ENCODE measurements at regions not wholly inside any gene's neighbourhood (a gene's known extent, or its start where the extent isn't known, plus 50 kb on each side); places are given as distances from the start of the nearest gene placed in this dataset.

DNA sequence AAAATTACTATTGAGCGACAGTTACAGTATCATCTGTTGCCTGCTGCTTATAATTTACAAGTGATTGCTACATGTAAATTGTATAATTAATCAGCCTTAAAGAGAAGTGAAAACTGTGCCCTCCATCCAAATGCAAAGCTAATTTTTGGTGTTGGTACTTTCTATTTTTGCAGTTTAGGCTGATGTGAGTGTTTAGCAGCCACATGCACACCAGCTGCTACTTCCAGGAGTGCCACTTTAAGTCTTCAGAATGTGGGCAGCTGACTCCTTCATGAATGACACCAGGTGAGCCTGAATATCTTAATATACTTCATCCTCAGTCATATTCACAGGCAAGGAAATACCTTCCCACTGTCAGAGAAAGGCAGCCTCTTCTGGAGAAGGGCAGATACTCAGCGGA lies 149.8 kb upstream of the RASGEF1B start:
- in situ Hi-C loops (cut with MboI; ENCODE audit: low sequenced_read_pairs), result no loop called here

DNA sequence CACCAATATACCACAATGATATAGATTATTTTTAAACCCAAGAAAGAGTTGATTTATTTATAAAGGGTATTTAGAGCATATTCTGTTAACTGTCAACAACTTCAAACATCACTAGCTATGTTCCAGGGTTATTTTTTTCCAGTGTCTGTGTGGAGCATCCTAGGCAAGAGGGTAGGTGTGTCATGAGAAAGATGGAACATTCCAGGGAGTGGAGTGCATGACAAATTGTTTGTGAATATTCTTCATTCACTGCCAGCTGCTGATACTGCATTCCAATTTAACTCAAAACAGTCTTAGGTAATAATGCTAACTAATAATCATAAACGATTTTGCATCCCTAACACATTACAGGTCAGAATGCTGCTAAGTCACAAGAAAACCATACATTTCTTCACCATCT lies 148.7 kb upstream of the RASGEF1B start:
- in situ Hi-C loops (cut with MboI; ENCODE audit: low sequenced_read_pairs), result no loop called here

DNA sequence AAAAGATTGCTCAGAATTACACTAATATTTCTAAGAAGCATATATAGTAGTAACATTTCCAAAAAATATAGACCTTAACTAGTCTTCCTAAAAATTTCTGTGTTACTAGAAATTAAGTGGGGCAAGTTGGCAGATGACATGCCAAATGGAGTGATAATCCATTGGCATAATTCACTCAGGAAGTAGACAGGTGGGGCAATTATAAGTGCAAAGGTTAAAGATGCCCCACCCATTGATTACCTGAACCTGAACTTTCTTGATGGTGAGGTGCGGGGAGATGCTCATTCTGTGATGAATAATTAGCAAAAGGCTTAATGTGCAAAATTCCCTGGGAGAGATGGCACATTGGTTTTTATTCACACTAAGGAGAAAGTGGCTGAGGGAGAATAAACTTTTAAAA lies 145.8 kb upstream of the RASGEF1B start:
- in situ Hi-C loops (cut with MboI; ENCODE audit: low sequenced_read_pairs), result no loop called here

DNA sequence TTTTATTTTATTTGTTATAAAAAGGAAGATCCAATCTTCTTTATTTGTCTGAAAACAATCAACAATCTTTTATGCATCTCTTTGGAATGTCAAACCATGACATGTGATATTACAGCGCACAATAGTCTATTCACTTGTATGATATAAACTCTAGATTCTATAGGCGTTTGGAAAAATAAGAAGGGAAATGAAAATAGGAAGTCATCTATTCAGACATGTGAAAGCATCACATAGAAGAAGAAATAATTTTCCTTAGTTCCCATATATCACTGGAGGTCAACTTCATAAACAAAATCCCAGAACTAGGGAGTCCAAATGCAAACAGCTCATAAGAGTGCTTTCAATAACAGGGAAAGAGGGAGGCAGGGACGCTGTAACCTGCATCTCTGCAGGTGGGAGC lies 139.5 kb upstream of the RASGEF1B start:
- in situ Hi-C loops (cut with MboI; ENCODE audit: low sequenced_read_pairs), result no loop called here

DNA sequence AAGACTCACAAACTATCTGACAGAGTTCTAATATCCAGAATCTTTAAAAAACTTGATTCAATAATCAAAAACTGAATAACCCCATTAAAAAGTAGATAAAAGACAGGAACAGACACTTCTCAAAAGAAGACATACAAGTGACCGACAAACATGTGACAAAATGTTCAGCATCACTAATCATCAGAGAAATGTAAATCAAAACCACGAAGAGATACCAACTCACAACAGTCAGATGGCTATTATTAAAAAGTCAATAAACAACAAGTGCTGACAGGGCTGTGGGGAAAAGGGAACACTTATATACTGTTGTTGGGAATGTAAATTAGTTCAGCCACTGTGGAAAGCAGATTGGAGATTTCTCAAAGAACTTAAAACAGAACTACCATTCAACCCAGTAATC lies 138.1 kb upstream of the RASGEF1B start:
- in situ Hi-C loops (cut with MboI; ENCODE audit: low sequenced_read_pairs), result no loop called here

DNA sequence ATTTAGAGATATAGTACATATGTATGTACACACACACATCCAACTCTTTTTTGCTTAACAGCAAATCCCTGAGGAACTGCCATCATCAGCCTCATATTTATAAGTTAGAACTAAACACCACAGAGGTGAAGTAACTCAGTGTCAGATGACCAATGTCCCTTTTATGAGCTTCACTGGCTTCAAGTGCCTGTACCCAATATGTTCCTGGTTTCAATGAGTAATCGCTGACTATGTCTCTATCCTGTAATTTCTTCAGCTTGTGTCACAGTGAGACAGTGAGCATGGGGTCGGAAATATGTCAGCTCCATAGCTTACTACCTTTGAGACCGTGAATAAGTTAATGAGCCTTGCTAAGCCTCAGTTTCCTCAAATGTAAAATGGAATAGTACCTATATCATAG lies 136.2 kb upstream of the RASGEF1B start:
- in situ Hi-C loops (cut with MboI; ENCODE audit: low sequenced_read_pairs), result no loop called here

DNA sequence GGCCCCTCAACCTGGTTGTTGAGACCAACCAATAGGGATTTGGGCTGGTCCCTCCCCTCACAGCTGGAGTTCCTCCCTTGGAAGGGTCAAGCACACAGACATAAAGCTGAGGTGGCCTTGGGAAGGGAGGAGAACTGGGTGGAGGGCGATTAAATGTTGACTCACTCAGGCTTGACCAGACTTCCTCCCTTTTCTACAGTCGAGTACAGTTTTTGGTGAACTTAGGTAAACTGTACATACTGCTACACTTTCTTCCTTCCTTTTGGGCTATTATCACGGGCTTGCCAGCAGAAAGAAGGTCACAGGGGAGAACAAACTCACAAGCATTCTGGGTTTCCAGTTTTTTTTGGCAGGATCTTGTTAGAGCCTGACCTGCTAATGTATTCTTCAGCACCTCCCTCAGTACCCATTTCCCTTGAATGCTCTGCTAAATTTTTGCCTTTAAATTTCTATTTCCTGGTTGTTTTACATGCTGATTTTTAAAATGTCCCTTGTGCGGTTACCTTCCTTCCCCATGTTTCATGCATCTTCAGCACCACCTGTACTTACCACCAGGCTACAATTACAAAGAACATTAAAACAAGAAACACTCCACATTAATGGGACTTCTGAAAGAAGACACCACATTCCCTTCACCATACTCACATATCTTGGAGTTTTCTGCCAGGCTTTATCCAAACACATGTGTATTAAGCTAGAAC lies 135.2 kb upstream of the RASGEF1B start:
- in situ Hi-C loops (cut with MboI; ENCODE audit: low sequenced_read_pairs), result no loop called here

DNA sequence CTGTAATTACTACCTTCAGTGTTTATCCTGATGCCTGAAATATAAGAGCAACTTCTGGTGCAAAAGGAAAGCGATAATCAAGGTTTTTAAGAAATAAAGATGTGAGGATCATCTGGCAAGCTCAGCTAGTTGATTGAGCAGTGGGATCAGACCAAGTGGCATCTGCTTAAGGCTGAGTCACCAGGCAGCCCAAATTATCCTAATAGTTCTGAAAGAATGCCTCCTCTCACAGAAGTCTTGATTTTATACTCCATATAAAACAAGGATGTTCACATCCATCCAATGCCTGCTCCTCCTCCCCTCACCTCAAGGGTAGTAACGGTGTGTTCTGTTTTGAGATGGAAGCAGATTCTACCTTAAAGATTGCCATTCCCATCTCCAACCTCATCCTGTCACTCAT lies 134.5 kb upstream of the RASGEF1B start:
- in situ Hi-C loops (cut with MboI; ENCODE audit: low sequenced_read_pairs), result no loop called here

DNA sequence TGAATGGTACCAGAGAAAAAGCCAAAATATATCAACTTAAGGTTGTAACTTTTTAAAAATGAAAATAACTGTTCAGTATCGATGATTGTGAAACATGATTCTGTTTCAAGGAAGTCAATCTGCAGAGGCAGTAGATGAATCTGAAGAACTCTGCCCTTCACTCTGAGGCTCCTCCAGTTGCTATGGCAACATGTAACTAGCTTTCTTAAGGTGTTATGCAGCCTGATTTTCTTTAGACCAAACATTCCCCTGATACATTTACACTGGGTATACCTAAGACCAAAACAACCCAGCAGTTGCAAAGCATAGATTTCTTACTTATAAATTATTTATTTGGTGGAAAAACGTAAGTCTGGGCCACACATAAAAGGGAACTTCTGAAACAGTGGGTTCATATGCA lies 133.6 kb upstream of the RASGEF1B start:
- in situ Hi-C loops (cut with MboI; ENCODE audit: low sequenced_read_pairs), result no loop called here

DNA sequence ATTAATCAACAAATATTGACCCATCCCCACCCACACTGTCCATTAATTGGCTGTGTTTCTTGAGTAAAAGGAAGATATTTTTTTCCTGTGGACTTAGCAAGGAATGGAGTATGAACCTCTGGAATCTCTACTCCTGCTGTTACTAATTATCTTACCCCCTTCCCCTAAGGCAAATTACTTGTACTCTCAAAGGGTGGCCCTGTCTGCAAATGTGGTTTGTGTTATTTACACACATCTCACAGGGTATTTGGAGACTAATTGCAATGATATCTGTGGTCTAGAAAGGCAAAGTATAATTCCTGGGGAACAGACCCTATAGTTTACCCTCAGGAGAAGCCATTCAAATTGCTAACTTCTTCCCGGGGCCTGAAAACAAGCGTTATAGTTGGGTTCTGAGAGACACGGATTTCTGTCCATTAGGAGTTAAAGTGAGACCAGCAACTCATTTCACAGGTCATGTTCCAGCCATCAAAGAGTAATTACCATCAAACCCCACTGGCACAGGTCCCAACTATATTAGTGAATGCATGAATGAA lies 133.0 kb upstream of the RASGEF1B start:
- in situ Hi-C loops (cut with MboI; ENCODE audit: low sequenced_read_pairs), result no loop called here

DNA sequence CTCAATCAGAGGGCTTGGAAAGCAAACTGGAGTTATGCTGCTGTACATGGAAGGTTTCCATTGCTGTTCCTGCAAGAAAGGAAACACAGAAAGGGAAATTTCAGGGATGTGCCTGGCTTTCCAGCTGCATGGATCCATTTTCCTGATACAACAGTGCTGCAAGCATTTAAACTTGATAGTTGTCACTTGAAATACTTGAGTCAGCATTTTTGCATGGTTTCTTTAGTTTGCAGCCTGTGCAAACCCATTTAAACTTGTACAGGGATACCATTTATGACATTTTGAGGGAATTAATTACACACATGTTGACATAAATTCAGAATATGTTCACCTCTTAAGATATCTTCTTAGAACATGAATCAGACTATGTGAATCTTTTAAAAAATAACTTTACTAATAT lies 131.1 kb upstream of the RASGEF1B start:
- in situ Hi-C loops (cut with MboI; ENCODE audit: low sequenced_read_pairs), result no loop called here

DNA sequence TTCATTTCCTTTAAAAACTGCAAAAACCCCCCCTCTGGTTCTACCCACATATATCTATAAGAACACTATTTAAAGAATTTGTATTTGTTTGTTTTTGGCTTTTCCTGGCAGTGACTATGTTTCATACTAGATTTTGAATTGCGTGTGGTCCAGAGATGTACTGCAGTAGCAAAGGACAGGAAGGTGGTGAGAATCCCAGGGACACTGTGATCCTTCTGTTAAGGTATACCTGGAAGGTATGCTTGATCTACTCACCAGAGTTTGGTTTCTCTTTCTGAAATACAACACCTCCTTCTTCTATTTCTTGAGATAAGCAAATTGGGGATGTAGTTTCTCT lies 129.6 kb upstream of the RASGEF1B start:
- in situ Hi-C loops (cut with MboI; ENCODE audit: low sequenced_read_pairs), result no loop called here

DNA sequence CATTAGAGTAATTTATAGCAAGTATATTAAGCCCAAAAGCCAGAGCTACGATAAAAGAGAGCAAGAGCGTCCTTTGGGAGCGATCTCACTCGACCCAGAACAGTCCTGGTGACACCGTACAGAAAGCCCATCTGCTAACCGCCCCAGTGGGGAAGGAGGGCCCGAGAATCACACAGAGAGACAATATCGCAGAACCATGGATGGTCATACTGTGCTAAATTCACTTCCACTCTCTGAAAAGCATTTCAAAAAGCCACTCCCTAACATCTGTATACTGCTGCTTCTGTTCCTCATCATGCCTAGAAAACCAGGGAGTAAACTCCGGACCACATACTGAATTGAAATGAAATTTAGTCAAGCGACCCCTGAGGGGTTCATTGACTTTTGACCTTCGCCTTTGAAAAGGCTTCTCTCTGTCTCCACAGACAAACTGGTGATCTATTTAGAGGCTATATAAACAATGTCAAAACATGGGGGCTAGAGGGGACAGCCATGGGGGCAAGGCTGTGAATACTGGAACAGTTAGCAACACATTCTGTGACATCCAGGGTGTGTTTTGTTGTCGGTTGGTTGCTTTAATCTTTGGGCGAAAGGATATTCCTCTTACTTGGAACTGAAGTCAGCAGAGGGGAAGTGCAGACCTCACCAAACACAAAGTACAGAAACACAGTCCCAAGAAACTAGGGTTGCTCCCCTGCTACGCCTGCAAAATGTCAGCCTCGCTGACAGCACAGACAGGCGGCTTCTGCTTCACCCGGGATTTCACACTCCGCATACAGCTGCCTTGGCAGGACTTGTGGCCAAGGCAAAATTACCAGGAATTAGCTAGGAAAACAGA lies 129.0 kb upstream of the RASGEF1B start:
- in situ Hi-C loops (cut with MboI; ENCODE audit: low sequenced_read_pairs), result no loop called here

DNA sequence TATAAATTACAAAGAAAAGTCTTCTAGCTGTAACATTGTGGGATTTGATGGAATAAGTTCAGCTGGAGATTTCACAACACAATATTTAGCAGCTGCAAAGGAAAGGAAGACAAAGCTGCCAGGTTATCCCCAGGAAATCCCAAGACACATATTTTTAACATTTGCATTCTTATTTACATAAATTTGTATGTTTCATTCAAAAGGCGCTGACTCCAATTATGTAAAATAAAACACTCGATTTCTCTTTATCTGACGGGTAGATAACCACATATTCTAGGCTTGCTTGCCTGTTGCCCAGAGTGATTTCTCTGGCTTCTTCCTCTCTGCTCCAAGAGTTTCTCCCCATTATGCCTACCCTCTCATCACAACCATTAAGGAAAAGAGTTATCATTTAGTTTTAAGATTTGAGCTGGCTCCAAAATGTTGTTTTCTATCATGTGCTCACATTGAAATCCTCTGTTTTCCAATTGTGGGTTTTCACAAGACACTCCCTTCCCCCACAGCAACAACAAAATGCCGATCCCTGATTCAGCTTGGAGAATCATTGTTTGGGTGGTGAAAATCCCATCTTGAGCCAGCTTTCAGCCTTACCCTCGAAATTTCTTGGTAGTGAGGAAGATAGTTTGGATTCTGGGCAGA lies 128.2 kb upstream of the RASGEF1B start:
- in situ Hi-C loops (cut with MboI; ENCODE audit: low sequenced_read_pairs), result no loop called here

DNA sequence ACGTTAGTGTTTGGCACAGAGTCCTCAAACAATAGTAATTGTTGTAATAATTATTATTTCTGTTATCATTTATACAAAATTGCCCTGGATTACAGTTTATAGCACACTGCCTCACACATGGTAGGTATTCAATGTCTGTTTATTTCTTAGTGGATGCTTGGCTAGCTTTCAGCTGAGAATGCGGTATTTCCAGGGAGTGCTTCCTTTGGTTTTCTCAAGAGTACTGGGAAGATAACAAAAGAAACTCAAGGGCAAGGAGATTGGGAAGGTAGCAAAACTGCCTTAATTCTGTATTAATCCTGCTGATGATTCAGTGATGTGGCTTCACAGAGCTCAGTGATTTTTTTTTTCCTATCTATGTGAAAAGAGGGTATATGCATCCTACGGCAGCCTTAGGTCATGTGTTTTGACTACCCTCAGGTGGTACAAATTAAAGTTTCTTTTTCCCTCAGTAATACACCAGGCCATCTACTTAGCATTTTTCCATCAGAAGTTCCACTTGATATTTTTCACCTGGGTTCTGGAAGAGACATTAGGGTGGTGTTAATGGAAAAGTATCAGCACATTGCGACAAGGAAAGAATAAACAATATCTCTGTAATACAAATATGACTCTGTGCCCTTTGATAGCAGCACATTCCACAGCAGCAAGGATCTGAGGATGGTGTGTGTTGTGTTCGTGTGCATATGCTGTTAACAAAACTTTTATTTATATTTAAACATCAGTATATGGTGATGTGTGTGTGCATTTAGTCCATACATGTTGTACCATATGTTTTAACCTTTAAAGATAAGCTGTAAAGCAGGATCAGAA lies 124.3 kb upstream of the RASGEF1B start:
- in situ Hi-C loops (cut with MboI; ENCODE audit: low sequenced_read_pairs), result no loop called here

DNA sequence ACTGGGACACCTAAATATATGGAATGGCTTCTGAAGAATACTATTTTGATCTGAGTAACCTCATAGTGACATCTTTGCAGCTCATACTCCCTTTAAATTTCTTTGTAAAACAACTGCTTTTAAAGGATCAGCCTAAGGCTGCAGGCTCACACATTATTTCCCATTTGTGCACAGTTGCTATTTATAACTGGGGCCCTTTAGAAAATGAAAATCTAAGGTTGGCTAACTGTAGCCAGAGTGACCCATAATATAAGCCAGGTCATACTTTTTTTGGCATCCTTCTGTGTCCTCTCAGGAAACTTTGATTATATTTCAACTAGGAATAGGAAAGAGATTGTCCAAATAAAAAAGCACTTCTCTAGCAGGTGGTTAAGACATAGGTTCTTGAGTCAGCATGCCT lies 123.6 kb upstream of the RASGEF1B start:
- in situ Hi-C loops (cut with MboI; ENCODE audit: low sequenced_read_pairs), result no loop called here

DNA sequence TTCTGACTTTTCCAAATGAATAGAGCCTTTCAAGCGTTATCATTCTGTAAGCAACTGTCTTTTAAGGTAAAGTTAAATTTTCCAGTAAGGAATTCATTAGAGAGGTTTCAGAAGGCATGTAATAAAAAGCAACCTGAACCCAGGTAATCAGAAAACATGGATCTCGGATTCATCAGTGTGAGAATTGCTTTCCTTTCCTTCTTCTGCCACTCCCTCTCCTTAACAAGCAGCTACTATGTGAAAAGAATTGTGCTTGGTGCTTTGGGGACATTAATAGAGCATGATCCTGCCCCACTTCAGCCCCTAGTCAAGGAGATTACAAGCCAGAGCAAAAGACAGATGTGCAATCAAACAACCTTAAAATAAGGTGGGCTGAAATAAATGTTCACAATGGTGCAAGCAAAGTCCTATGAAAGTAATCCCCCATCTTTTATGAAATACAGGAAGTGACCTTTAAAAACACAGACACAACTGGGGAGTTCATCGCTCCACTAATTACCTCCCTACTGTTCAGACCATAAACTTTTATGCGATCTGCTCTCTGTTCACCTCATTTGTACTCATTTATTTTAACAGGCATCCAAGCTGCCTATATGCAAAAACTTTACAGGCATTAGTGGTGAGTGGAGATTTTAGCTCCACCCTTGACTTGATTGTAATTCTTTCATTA lies 122.9 kb upstream of the RASGEF1B start:
- in situ Hi-C loops (cut with MboI; ENCODE audit: low sequenced_read_pairs), result no loop called here

DNA sequence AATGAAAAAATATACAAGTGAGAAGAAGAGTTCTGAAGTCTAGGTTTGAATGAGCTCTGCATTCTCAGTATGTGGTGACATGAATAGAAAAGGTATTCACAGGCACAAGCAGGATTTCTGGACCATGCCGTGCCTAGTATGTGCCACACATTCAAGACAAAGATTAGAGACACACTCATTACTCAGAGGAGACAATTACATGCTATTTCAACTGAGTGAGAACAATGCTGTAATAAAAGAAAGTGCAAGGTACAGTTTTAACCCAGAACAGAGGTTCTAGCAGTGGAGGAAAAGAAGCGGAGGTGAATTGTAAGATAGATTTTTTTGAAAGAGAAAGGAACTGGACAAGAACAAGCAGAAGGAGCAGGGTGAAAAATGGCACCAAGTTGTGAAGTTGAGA lies 121.0 kb upstream of the RASGEF1B start:
- in situ Hi-C loops (cut with MboI; ENCODE audit: low sequenced_read_pairs), result no loop called here

DNA sequence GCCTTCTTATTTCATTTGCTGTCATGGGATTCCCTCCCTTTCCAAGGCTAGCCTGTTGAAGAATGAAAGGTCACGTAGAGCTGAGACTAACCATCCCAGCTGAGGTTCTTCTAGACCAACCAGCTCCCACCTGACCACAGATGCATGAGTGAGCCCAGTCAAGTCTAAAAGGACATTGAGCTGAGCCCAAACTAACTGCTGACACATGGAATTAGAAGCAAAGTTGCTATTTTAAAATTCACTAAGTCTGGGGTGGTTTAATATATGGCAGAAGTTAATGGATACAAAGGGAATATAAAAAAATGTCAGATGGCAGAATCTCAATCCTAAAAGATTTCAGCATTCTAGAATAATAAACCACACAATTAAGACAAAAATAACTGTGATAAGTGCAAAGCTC lies 118.9 kb upstream of the RASGEF1B start:
- in situ Hi-C loops (cut with MboI; ENCODE audit: low sequenced_read_pairs), result no loop called here

DNA sequence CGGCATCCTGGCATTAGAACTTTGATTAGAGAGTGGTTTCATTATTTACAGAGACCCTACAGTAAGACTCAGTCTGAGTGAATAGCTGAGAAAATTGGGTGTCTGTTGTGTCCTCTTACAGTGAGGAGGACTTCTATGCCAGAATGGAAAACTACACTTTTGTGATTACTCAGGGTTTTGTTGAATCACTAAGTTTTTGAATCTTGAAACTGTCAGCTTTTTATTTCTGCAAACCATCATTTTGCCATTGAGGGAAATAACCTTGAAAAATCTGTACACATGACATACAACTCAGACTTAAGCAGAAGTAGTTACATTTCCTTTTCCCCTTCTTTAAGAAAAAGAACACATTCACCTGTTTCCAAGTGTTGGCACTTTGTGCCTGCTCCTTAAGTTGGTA lies 117.6 kb upstream of the RASGEF1B start:
- in situ Hi-C loops (cut with MboI; ENCODE audit: low sequenced_read_pairs), result no loop called here

DNA sequence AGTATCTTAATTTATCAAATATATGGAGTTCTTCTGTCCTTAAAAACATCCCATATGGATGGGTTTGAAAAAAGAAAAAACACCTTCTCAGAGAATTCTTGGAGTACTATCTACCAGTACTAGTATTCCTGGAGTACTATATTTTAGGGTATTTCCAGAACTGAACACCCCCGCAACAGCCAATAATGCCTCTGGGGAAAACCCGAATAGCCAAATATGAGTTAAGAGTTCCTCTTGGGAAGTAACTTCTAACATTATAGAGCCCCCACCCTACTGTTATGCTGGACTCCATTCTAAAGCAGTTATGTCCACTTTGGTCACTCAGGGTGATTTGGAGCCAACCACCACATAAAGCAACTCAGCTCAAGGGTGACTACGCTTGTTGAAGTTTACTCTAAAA lies 115.0 kb upstream of the RASGEF1B start:
- in situ Hi-C loops (cut with MboI; ENCODE audit: low sequenced_read_pairs), result no loop called here

Measured in HL-60/S4 treated with phorbol 12-myristate 13-acetate at 8.2 ng/mL for 4 days and 3 days (cell line).